ENCODE measurements at regions not wholly inside any gene's neighbourhood (a gene's known extent, or its start where the extent isn't known, plus 50 kb on each side); places are given as distances from the start of the nearest gene placed in this dataset.

DNA sequence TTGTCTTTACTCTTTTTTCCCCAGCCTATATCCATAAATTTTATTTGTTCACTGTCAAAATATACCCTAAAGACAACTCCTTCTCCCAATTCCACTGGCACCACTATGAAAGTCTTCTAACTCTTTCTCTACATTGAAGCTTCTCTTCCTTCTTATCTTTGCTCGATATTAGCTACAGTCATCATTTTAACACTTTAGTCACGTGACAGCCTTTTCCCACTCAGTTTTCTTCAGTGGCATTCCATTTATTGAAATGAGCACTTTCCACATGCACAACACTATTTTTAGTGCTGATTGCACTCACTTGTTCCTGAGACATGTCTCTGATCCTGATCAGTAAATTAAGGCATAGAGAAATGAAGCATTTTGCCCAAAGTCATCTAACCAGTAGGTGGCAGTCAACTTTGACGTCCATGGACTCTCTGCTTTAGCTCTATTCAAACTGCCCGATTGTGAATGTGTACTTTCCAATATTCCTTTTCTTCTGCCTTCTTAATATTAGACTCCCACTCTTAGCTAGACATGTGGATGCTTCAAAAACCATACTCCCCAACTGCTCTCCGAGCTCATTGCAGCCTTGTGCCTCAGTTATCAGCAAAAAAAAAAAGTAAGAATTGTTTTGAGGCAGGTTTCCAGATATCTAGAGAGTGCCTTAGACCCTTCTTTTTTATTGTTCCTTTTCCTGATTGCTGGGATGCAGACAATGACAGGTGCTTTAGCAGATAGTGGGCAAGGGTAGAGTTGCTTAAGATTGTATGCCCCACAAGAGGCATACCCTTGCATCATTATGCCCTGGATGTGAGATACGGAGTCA lies 394.4 kb upstream of the ADGRL3 start:
- H4K8ac ChIP-seq (replicated peaks; ENCODE audit: insufficient read length, low read depth, low read length): no peak overlapping the region
- no peak overlapping the region for H2BK20ac ChIP-seq (ENCODE audit: low read depth, low read length, poor library complexity, severe bottlenecking)
- no peaks in the 10 kb centered on the region for H3K9me3 ChIP-seq (ENCODE audit: control insufficient read depth, low read depth, low read length)
- H4K20me1 ChIP-seq (ENCODE audit: control insufficient read depth, insufficient read depth, insufficient read length): no peaks in the 10 kb centered on the region
- Mint-ChIP-seq H3K9me3 (no peaks in the 10 kb centered on the region), H3K36me3 (ENCODE audit: insufficient read depth in 1 of 3, low read depth in 3 of 3) (no peaks in the 10 kb centered on the region), H3K4me1 (0 out of 4 replicates have a peak, but pooled peaks cover 0 to 3% of the 10 kb centered on the region in 2 experiments), H3K27me3 (ENCODE audit: low read depth) (no peaks in the 10 kb centered on the region), H3K4me3 (no peak overlapping the region), H3K27ac (no peak overlapping the region)
- DNase-seq: no peak
- TF ChIP-seq, protein P1, sequence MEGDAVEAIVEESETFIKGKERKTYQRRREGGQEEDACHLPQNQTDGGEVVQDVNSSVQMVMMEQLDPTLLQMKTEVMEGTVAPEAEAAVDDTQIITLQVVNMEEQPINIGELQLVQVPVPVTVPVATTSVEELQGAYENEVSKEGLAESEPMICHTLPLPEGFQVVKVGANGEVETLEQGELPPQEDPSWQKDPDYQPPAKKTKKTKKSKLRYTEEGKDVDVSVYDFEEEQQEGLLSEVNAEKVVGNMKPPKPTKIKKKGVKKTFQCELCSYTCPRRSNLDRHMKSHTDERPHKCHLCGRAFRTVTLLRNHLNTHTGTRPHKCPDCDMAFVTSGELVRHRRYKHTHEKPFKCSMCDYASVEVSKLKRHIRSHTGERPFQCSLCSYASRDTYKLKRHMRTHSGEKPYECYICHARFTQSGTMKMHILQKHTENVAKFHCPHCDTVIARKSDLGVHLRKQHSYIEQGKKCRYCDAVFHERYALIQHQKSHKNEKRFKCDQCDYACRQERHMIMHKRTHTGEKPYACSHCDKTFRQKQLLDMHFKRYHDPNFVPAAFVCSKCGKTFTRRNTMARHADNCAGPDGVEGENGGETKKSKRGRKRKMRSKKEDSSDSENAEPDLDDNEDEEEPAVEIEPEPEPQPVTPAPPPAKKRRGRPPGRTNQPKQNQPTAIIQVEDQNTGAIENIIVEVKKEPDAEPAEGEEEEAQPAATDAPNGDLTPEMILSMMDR (conservative IDR thresholded peaks at IDR 0.05): peak; percentile 79
- no peaks in the 10 kb centered on the region for H3K23me2 ChIP-seq (ENCODE audit: insufficient read length, low read depth, low read length, poor library complexity, severe bottlenecking)
- H3K79me1 ChIP-seq (ENCODE audit: insufficient read depth, low read depth, low read length, poor library complexity, severe bottlenecking): no peaks in the 10 kb centered on the region
- H2BK12ac ChIP-seq (ENCODE audit: insufficient read length, low read depth, low read length): no peak overlapping the region
- H3K56ac ChIP-seq (ENCODE audit: insufficient read length, low read depth, low read length): no peak overlapping the region
- H4K91ac ChIP-seq (ENCODE audit: insufficient read length, low read depth, low read length): no peak overlapping the region
- no peak overlapping the region for H4K5ac ChIP-seq (ENCODE audit: insufficient read length, low read depth, low read length)
- no peak overlapping the region for H2AFZ ChIP-seq (ENCODE audit: low read length)
- no peak overlapping the region for H3K14ac ChIP-seq (ENCODE audit: insufficient read depth, low read length)
- no peaks in the 10 kb centered on the region for H3K79me2 ChIP-seq (ENCODE audit: insufficient read depth, low read length)
- no peak overlapping the region for H2BK5ac ChIP-seq (ENCODE audit: insufficient read length, low read length)
- H3K27ac ChIP-seq (ENCODE audit: insufficient read length, low read depth, low read length): no peak overlapping the region
- no peak overlapping the region for H3K4me2 ChIP-seq (ENCODE audit: insufficient read depth, insufficient read length, low read length)
- no peak overlapping the region for H3K23ac ChIP-seq (ENCODE audit: insufficient read length, low read depth, low read length)
- no peak overlapping the region for H2AK5ac ChIP-seq (ENCODE audit: insufficient read length, low read length)
- no CpG with 5 or more reads among the region's 6 CpGs for WGBS (ENCODE audit: extremely low coverage, insufficient read length, low lambda C conversion rate)
- H3K27me3 ChIP-seq (ENCODE audit: insufficient read depth, low read length): no peaks in the 10 kb centered on the region
- H3K4ac ChIP-seq (ENCODE audit: low read depth, low read length): no peak overlapping the region
- no peak overlapping the region for H2BK120ac ChIP-seq (ENCODE audit: low read depth, low read length, poor library complexity, severe bottlenecking)
- no peak overlapping the region for H3K18ac ChIP-seq (ENCODE audit: insufficient read length, low read depth, low read length)
- no peaks in the 10 kb centered on the region for H3K4me1 ChIP-seq (ENCODE audit: insufficient read depth, low read length)
- no peak overlapping the region for H2BK15ac ChIP-seq (ENCODE audit: low read depth, low read length)
- no peak overlapping the region for H3K9ac ChIP-seq (ENCODE audit: extremely low read depth, insufficient read length, low read length)
- H3T11ph ChIP-seq (ENCODE audit: low read length): no peak overlapping the region

All from H9 (cell line).